ENCODE measurements at regions not wholly inside any gene's neighbourhood (a gene's known extent, or its start where the extent isn't known, plus 50 kb on each side); places are given as distances from the start of the nearest gene placed in this dataset.
"Not testable (repeated sequence)": the region's sequence is repeated elsewhere in the genome, so short reads cannot be mapped to it uniquely, and the experiment has no call there.

DNA sequence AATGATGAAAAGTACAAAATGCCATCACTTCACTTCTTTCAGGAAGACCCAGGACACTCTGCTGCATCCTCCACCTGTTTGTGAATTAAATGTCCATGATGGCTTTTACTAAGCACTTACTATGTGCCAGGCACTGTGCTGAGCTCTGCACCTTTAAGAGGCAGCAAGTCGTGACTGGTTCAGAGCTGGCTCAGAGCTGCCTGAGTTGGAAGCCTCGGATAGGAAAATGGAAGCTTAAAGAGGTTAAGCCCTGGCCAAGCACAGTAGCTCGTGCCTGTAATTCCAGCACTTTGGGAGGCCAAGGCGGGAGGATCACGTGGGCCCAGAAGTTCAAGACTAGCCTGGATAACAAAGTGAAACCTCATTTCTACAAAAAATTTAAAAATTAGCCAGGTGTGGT, 95.6 kb downstream of the SNX5 start:
- DNase-seq: no peak

DNA sequence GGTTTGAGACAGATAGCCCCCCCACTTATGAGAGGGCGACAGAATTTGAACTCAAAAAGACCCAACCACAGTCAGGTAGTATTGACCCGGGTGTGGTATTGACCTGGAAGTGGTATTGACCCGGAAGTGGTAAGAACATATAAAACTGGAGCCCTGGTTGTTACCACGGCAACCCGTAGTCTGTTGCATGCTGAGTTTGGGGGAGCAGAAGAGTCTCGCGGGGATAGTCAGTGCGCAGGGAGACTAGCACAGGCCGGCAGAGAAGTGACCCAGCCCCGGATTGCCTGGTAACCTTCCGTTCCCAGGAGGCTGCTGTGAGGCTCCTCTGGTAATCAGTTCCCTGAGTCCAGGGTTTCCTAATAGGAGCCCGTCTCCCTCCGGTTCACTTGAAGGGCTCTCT, 96.2 kb downstream of the SNX5 start:
- DNase-seq: no peak

DNA sequence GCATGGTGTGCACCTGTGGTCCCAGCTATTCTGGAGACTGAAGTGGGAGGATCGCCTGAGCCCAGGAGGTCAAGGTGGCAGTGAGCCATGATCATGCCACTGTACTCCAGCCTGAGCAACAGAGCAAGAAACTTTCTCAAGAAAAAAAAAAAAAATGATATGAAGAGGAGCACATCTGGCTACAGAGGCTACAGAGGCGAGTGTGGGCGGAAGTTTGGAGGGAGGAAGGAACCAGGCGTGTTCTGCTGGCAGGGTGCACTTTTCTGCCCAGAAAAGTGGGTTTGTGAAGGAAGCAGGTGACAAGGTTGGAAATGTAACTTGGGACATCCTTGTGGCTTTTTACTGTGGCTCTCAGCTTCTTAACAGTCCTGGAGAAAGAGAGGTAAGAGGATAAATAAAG, 96.7 kb downstream of the SNX5 start:
- no peak for DNase-seq

DNA sequence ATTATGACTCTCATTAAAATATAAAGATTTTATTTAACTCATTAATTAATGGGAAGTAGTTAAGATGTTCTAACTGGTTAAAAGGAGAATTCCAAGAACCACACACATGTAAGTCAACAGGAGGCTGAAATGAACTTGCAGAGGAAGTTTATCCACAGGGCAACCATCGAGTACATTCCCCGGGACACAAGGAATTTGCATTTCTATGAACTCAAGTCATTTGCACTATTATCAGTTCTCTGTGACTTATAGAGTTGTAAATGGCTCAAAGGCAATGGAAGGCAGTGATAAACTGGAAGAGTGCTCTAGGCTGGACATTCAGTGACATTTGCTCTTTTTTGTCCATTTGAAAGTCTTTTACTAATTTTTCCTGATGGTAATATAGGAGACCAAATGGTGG, 97.4 kb downstream of the SNX5 start:
- no peak for DNase-seq

DNA sequence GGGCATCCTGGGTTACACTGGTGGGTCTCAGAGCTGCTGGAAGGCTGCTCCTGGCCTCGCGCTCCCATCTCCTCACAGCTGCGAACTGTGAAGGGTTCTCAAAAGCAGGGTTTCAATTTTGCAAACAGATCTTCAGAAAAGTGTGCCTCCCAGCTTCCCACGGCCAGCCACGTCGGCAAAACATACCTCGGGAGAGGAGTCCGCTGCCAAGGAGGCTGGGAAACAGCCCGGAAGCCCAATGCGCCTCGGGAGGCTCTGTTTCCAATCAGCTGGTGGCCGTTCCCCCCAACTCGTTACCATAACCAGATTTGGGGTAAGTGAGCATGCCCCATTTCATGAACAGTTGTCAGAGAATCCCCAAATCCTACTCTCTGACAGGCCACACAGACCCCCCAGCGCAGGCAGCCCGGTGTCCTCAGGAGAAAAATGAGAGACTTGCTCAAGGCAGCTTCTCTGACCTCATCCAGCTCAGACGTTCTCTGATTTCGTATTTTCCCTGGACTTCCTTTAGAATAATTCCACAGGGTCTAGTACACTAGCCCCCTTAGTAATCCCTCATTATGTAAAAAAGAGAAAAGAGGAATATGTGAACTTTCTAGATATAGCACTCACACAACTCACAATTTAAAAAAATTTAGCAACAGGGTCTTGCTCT, 98.4 kb downstream of the SNX5 start:
- DNase-seq: no peak

DNA sequence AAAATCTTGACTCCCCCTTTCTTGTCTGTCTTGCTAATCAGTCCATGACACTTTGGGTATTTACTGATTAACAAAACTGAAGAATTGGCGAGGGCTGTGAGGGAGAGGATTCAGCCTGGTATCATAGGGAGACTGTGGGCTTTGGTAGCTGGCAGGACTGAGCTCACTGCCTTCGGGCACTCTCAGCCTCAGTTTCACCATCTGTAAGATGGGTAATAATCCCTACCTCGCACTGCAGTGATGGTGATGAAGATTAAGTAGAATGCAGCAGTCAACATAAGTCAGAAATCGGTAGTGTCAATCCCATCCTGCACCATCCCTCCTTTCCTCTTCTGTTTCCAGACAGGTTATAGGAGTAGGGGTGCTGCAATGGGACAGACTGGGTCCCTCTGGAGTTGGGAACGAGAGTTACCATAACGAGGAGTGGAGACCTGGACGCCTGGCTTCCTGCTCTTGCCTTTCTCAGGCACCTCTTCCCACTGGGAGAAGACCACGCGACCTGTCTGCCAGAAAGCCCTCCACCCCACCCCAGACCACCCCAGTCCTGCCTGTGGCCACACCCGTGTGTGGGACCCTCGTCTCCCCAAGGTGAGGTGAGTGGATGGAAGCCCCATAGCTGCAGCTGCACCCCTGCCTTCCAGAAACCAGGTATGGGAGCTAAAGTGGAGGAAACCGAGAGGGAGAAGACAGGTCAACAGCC, 99.1 kb downstream of the SNX5 start:
- no peak for DNase-seq

DNA sequence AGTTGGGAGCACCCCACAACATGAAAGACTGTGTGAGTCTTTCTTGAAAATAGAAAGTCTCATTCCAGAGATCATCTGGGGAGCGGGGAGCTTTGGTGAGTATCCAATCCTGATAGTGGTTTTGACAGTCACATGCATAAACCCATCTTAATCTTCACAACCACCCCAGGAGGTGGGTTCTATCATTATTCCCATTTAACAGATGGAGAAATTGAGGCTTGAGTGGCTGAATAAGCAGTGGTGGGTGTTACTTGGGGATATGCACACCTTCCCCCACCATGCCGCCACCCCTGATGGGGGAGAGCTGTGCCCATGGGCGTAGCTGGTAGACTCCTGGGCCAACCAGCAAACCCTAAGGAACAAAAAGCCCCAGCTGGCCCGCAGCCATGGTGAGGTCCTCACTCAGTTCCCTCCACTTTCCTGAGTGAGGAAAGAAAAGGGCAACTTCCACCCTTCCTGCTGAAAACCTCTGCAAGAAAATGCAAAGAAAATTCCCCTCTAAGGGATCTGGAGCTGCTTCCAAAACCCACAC, 99.8 kb downstream of the SNX5 start:
- no peak for DNase-seq

DNA sequence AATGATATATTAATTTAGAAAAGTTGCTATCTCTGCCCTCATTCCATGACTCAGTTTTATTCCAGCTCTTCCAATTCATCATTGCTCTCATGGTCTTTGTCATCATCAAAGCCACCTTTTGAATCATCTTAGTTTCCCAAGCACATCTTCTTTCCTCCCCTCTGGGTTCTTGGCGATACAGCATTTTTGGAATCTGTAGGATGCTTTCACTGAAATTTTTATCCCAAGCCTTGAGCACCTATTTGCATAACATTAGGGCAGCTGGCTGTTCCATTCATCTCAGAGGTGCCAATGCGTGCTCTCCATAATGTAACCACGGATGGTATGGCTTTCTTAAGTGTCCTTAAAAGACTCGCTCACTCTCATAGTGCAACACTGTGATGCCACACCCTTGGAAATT, 100.4 kb downstream of the SNX5 start:
- DNase-seq: no peak

DNA sequence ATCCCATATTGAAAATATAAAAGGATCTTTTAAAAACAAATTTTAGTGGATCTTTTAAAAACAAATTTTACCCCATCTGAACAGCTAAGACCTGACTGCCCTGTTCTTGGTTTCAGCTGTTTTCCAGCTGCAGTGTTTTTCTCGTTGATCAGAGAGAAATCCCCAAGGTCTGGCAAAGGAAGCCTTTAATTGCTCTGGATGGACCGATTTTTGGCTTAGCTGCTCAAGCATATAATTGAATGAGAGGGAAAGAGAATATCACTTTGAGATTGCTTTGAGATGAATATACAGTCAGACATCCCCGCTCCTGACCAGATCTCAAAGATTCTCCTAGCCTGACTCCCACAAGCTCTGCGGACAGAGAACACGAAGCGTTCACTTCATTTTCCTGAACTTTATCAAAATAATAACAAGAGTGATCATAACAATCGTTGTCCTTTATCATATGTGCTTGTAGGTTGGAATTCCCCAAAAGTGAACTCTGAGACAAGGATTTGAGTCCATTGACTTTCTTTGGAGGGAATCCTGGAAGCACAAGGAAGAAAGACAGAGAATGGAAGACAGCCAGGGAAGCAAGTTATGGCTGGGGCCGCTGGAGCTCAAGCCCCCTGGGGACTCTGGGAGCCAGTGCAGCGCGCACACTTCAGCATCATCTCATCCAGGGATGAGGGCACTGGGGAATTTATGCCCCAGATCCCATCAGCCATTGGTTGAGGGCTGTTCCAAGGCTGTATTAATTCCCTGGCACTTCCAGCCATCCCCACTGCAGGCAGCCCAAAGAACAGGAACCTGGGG, 101.3 kb downstream of the SNX5 start:
- no peak for DNase-seq

DNA sequence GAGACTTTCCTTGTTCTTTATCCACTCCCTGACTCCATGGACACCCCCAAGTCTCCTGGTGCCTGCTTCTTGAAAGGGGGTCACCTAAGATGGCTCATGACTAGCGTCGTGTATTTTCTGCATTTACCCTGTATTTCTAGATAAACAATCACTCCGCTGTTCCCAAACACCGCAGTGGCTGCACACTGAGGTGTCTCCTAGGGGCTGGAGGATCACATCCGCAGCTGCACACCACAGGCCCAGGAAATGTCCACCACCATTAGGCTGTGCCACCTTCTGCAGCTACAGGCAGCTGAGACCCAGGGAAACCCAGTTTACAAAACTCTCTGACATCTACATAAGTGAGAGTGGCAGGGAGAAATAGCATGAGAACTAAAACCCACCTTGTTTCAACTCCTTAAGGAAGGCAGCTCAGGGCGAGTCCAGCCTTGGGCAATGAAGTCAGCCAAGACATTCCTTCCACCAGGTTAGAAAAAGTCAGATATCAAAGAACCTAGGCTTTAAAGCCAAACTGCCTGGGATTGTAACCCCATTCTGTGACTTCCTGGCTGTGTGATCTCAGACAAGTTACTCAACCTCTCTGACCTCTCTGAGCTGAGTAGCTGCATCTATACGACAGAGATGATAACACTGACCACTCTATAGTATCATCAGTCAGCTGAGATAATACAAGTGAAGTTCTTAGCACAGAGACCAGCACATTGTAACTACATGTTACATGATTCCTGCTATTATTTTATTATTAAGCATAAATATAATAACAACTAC, 102.2 kb downstream of the SNX5 start:
- DNase-seq: no peak

DNA sequence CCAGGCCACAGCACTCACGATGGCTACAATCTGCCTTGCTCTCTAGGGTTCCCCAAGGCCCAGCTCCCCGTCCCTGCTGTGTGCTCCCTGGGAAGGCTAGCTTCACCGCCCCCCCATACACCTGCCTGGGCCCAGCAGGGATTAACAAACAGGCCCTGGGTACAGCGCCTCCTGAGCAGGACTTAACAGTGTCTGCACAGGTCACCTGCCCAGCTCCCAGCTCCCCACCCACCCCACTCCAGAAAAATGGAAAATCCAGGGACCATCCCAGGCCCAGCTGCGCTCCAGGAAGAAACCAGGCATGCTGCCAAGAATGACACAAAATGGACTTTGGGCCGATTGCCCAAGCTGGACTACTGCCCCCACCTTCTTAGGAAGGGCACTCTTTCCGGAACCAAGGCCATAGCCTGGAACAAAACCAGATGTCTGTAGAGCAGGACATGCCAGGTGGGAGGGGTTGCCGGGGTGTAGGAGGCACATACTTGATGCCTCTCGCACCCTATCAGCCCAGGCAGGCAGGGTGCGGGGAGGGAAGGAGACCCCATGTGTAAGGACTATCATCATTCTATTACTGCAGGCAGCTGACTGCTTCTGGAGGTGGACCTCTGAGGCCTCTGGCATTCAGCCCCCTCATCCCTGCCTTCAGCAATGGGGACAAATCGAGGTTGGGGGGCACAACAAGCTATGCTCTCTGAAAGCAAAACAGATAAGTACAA, 104.9 kb downstream of the SNX5 start:
- DNase-seq: no peak

DNA sequence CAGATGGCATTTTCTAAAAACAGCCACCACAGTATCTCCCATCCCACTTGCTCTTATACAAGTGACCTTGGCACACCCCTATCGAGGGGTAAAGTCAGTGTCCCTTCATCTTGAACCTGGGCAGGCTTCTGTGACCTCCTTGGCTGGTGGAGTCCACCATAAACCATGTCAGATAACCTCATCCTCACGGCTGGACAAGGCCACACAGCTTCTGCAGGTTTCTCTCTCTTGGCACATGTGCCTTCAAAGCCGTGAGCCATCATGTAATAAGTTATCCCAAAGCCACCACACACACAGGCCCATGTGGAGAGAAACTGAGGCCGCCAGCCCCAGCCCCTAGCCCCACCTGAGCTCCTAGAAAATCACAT, 105.4 kb downstream of the SNX5 start:
- DNase-seq: no peak

DNA sequence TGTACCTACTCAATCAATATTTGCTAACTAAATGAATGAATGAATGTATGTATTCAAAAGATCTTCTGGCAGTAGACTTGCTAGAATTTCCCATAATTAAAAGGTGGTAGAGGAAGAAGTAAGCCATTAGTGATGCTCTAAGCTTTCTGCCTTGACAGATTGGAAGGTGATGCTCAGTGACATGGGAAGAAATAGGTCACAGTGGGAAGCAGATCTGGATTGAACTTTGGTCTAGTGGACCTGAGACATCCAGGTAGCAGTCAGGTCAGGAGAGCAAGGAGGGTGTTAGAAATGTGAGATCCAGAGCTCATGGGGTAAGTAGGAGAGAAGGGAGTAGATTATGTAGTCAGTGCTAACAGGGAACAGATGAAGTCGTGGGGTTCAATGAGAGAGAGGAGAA, 106.4 kb downstream of the SNX5 start:
- no peak for DNase-seq

DNA sequence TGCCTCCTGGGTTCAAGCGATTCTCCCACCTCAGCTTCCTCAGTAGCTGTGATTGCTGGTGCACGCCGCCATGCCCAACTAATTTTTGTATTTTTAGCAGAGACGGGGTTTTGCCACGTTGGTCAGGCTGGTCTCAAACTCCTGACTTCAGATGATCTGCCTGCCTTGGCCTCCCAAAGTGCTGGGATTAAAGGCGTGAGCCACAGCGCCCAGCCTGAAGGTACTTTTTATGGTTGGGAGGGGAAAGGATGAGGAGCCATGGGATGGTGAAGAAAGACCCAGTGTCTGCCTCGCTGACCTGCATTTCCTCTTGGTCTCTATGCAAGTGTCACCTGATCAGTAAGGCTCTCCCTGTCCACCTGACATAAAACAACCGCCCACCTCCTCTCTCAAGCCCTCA, 107.0 kb downstream of the SNX5 start:
- not testable (repeated sequence) for DNase-seq

DNA sequence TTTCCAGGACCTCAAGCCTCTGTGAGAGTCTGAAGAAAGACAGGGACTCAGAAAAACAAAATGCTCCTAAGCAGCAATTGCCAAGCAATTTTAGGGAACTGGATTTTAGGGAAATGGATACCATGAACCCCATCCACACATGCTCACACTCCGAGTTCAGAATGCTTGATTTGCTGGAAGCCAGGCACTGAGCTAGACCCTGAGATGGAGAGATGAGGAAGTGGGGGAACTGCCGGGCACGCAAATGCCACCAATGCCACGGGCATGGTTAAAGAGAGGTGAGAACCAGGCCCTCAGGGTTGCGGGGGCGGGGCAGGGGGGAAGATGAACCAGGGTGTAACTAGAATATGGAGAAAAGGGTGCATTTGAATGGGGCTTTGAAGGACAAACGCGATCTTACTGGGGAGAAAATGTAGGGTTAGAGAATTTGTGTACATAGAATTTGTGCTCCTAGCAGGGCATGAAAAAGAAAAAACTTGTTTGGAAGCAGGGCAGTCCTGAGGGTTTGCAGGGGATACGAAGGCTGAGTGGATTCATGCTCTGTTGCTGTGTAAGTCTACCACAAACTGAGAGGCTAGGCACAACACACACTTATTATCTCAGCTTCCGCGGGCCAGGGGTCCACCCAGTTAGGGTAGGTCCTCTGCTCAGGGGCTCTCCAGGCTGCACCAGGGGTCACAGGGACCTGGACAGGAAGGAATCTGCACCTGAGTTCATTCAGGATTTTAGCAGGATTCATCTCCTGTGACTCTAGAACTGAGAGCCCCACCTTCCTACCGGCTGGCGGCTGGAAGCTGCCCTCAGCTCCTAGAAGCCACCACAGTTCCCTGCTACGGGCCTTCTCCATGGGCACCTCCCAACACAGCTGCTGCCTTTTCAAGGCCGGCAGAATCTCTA, 108.0 kb downstream of the SNX5 start:
- no peak for DNase-seq

DNA sequence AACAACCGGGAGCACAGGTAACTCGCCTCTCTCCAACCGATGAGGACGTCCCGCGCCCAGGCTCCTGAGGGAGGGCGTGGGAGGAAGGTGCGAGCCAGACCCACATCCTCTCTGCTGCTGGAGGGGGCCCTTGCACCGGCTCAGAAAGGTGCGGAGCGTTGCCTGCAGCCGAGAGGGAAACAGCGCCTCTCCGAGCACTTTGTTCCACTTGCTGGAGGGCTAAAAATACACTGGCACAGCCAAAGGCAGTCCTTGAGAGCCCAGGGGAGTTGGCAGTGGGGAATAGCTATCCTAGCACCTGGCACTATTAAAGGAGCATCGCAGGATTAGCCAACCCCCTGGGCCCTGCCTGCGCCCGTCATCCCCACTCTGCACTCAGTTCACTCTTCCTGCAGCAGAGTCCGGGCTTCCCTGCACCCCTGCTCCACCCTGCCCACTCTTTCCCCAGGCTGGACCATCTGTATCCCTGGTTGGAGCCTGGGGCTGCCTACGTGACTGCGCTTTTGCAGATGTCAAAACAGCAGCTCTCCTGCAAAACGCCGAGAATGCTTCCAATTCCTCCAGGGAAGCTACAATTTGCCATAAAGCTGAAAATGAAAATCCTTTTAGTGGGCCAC, 108.9 kb downstream of the SNX5 start:
- no peak for DNase-seq

DNA sequence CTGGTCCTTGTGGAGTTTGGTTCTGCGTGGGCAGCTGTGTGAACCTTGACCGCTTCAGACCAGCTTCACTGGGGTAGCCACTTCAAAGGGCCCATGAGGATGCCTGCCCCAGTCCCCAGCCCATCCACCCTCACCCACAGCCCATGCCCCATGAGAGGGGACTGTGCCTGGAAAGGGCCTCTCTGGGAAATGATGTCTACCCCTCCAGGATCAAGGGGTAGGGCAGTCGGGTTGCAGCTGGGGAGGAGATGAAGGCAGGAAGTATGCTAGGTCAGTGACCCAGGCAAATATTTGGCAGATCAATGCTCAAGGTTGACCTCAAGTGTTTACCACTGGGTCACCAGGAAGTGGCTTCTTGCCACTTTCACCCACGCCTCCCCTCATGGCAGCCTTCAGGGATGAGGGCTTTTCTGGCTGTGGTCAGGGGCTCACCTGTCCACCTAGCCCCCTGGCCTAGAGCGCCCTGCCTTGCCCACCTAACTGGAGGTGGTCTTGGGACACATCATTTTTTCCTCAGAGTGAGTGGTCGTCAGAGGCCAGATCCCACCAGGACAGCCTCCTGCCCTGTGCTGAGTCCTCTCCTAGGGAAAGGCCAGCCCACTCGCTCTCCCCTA, 109.5 kb downstream of the SNX5 start:
- DNase-seq: no peak

DNA sequence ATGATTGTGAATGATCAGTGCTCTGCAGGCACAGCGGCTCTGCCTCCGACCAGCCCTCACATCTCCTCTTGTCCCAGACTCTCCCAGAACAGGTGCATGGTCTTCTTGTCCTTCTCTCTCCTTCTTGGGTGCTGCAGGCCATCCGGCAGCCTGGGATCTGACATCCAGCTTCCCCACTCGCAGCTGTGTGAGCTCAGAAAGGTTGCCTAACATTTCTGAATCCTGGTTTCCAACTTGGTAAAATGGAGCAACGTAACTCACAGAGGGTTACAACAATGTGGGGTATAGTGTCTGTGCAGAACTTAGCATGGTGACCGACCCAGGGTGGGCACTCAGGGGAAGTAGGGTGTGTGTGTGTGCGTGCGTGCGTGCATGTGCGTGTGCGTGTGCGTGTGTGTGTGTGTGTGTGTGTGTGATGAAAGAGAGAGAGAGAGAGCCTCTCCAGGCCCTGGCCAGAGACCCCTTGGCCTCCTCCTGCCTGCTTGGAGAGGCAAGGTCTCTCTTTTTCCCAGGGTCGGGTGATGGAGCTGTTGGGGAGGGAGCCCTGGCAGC, 110.1 kb downstream of the SNX5 start:
- DNase-seq: no peak

DNA sequence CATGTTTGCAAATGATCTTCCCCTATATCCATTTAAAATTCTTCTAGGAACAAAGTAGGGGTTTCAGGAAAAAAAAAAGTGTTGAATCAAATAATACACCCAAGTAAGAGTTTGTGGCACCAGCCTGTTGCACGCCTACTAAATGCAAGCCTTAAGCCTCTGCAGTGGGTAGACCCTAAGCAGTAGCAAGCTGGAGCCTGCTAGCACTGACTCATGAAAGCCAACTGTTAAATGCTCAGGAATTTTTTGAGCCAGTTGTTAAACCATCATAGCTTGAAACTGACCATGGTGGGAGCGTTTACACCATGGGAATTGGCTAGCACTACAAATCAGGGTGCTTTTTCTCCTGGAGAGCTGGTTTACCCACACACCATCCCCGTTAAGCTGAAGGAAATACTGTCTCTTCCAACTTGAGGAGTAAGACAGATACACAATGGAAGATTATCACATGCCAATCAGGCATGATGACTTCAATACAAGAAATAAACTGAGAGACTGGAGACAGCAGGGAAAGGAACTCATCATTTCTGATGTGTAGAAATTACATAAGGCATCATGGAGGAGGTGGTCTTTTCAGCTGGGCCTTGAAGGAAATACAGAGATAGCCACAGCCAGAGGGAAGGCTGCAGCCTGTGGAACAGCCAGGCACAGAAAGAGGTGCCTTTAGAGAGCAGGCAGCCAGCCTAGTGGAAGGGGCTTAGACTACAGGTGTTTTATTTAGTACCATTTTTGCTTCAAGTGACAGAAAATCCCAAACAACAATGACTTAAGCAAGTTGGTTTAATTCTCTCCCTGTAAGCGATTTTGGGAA, 110.8 kb downstream of the SNX5 start:
- DNase-seq: no peak

Measured in activated CD4-positive, alpha-beta T cell treated with anti-CD3 and anti-CD28 coated beads, Interleukin-2, amount 50 U/mL, for 48 hours (primary cell).